H1 (cell line): ENCODE measurements at regions not wholly inside any gene's neighbourhood (a gene's known extent, or its start where the extent isn't known, plus 50 kb on each side); places are given as distances from the start of the nearest gene placed in this dataset.

Source experiments
- HDAC2 ChIP-seq, 2 experiments: fragments of 300-600 bp in 1 of 2; sonication (generic) in 1 of 2; IDR thresholded peaks; 2 replicates each; pipeline ENCODE4 v1.6.1; 2011 to 2012; ENCODE audit warnings: low read depth in 2 of 2, low read length in 2 of 2, mild to moderate bottlenecking in 2 of 2, moderate library complexity in 2 of 2, borderline replicate concordance in 1 of 2, inconsistent platforms in 1 of 2
- SUZ12 ChIP-seq: fragments of 200-600 bp; sonication (generic); IDR thresholded peaks from 2 replicates; pipeline ENCODE4 v1.6.1; 2012; ENCODE audit warnings: mild to moderate bottlenecking, inconsistent platforms, low read length, moderate library complexity, mixed read lengths

DNA sequence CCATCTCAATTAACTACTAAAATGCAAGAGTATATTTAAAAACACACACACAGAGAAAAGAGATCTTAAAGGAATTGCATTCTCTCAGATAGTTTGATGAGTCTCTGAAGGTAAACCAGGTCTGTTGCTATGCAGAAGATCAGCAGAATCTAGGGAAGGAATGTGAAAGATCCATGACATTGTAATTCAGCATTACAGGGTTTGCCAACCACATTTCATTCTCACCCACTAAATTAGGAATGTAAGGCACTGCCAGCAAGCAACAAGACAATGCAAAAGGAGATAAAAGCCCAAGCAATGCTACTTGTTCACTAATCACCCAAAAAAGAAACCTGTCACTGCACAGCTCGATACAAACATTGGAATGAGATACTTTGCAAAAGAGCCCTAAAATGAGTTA lies 106.3 kb downstream of the LRIG3 start:
- no peak for TF ChIP-seq SUZ12
- TF ChIP-seq HDAC2 (IDR thresholded peaks at IDR 0.05; ENCODE audit: borderline replicate concordance in 1 of 2, low read depth in 2 of 2, low read length in 2 of 2): no peak
